ENCODE measurements at regions not wholly inside any gene's neighbourhood (a gene's known extent, or its start where the extent isn't known, plus 50 kb on each side); places are given as distances from the start of the nearest gene placed in this dataset.
"Not testable (repeated sequence)": the region's sequence is repeated elsewhere in the genome, so short reads cannot be mapped to it uniquely, and the experiment has no call there.

DNA sequence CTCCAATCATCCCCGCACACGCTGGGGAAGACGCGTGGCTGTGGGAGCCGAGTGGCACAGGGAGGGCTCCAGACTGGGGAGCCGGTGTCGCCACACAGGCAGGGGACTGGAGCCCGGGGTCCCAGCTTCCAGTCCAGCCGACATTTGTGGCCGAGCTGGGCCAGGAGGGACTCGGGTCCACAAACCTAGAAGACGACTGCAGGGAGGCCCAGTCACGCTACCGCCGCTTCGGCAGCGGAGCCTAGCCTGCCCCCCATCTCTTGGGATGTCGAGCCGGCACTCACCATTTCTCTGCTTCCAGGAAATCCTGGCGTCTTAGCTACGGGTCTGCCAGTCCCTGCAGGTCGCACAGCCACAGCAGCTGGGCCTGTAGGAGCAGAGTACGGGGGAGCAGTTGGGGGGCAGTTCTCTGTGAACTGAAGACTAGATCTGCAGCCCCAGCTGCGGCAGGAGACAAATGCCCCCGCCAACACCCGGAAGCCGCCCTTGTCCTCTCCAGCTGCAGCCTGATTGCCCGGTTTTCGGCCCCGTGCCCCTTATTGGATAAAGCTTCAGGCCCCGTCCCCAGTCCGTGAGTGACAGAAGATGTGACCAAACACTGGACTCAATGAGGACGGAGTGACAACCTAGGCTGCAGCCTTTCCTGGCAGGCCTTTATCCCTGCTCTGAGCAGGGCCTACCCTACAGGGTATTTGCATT, 270.7 kb downstream of the ZNF33B start:
- FAIRE-seq: no peak

- no peak for FAIRE-seq
Measured at GRCh38 chr10:42351745-42352144, 286.6 kb downstream of the ZNF33B start.

DNA sequence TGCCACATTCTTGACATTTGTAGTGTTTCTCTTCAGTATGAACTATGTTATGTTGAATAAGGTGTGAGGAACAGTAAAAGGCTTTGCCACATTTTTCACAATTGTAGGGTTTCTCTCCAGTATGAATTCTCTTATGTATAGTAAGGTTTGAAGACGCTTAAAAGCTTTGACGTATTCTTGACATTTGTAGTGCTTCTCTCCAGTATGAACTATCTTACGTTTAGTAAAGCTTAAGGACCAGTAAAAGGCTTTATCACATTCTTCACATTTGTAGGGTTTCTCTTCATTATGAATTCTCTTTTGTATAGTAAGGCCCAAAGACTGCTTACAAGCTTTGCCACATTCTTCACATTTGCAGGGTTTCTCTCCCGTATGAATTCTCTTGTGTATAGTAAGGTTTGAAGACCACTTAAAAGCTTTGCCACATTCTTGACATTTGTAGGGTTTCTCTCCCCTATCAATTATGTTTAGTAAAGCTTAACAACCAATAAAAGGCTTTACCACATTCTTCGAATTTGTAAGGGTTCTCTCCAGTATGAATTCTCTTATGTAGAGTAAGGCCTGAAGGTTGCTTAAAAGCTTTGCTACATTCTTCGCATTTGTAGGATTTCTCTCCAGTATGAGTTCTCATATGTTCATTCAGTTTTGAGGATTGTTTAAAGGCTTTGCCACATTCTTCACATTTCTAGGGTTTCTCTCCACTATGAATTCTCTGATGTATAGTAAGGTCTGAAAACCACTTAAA, 301.6 kb downstream of the ZNF33B start:
- FAIRE-seq: not testable (repeated sequence)

DNA sequence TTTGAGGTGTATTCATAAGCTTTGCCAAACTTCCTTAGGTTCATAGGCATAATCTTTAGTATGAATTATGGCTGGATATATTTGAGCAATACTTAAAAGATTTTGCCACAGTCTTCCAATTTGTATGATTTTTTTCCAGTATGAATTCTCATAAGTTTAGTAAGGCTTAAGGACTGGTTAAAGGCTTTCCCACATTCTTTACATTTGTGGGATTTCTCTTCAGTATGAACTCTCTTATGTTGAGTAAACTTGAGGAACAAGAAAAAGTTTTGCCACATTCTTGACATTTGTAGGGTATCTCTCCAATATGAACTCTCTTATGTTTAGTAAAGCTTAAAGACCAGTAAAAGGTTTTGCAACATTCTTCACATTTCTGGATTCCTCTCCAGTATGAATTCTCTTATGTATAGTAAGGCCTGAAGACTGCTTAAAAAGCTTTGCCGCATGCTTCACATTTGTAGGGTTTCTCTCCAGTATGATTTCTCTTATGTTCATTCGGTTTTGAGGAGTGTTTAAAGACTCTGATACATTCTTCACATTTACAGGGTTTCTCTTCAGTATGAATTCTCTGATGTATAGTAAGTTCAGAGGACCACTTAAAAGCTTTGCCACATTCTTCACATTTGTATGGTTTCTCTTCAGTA, 302.6 kb downstream of the ZNF33B start:
- FAIRE-seq: not testable (repeated sequence)

DNA sequence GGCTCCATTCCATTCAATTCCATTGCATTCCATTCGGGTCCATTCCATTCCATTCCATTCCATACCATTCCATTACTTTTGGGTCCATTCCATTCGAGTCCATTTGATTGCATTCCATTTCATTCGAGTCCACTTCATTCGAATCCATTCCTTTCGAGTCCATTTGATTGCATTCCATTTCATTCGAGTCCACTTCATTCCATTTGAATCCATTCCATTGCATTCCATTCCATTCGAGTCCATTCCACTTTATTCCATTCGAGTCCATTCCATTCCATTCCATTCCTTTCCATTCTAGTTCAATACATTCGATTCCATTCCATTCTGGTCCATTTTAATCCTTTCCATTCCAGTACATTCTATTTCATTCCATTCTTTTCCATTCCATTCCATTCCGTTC, 334.0 kb downstream of the ZNF33B start:
- no peak for FAIRE-seq

DNA sequence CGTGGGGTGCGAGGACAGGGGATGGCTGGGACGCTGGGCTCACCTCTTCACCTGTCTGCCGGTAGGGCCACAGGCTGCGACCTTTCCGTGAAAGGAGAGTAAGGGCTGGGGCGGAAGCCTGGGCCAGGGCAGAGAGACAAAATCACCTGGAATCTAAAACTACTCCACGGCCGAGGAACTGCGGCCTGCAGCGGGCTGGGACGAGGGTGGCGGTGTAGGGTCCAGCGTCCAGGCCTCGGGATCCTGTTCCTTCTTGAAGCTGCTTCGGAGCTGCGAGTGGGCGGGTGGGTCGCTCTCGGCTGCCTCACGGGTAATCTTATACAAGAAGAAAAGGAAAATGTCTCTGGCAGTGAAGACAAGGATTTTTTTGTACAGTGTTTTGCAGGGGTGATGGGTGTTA, 356.5 kb downstream of the ZNF33B start:
- FAIRE-seq: not testable (repeated sequence)

- not testable (repeated sequence) for FAIRE-seq
Measured at GRCh38 chr10:42269788-42270187, 368.6 kb downstream of the ZNF33B start.

GRCh38 chr10:42263259-42263658, 375.1 kb downstream of the ZNF33B start:
- not testable (repeated sequence) for FAIRE-seq

GRCh38 chr10:42243002-42243401, 395.4 kb downstream of the ZNF33B start:
- not testable (repeated sequence) for FAIRE-seq

DNA sequence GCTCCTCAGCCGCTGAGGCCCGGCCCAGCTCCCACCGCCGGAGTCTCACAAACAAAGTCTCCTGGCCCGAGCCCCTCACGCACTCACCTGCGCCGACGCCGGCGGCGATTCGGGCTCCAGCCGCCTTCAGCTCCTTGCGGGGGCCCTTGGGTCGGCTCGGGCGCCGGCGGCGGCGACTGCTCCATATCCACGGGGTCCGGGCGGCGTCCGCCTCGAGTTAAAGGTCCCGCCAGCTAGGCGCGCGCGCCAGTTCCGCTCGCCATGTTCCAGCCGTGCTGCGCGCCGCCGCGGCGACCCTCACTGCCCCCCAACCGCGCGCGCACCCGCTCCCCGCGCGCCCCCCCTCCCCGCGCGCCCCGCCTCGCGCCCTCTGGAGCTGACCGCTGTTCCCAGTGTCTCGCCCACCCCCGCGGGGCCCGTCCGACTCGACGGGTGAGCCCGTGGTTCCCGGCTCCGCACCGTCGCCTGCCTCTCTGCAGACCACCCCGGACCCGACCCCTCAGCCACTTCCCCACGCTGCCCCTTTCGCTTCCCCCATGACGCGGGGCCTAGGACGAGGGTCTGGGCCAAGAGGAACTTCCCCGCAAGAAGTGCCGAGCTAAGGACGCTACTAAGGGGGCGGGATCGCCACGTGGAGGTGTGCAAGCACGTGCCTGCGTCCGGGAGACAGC, 396.1 kb downstream of the ZNF33B start:
- no peak for FAIRE-seq

DNA sequence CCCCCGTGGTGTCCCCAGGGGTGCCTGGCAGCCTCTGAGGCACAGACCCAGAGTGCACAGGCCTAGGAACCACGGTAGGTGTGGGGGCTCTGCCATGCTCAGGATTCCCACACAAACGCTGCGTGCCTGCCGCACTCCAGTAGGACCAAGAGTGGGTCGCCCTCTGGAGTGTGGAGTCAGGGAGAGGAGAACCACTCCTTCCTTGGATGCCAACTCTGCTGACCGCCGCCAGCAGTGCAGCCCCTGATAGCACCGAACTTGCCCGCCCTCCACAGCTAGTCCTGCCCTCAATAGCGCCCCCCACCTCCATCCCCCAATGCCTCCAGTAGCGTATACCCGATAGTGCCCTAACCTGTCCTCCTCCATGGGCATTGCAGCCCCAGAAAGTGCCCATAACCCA, 402.0 kb downstream of the ZNF33B start:
- FAIRE-seq: not testable (repeated sequence)

DNA sequence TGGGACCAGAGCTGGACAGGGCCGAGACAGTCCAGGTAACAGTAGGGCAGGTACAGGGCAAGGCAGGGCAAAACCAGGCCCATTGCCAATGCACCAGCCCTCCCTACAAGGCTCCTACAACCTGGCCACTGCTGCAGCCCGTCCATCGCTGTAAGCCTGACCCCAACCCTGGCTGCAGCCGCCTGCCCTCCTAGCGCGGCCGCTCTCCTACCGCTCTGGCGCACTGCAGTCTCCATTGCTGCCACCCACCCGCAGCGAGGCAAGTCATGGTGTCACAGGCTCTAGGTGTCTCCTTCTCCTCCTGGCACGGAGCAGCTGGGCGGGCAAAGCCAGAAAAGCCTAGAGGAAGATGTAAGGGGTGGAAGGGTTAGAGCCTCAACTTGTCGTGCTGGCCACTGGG, 402.6 kb downstream of the ZNF33B start:
- not testable (repeated sequence) for FAIRE-seq

- FAIRE-seq: not testable (repeated sequence)
Measured at GRCh38 chr10:42235241-42235640, 403.1 kb downstream of the ZNF33B start.

GRCh38 chr10:42234506-42234905, 403.9 kb downstream of the ZNF33B start:
- FAIRE-seq: not testable (repeated sequence)

DNA sequence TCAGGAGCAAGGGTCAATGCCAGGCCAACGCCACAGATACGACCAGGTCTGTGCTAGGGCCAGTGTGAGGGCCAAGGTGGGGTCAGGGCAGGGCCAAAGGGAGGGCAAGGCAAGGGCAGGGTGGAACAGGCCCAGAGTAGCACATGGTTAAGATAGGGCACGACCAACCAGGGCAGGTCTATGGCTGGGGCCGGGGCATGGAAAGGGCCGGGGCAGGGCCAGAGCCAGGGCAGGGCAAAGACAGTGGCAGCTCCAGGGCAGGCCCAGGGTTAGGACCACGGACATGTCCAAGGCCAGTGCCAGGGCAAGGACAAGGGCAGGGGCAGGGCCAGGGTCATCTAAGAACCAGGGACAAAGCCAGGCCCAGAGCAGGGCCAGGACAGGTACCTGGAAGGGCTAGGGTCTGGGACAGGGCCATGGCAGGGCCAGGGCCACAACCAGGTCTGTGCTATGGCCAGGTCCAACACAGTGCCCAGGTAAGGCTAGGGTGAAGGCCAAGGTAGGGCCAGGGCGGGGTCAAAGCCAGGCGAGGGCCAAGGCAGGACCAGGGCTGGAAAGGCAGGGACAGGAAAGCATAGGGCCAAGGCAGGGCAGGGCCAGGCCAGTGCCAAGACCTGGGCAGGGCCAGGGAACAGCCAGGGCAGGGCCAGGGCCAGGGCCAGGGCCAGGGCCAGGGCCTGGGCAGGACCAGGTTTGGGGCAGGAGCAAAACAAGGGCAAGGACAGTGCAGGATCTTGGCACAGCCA, 404.7 kb downstream of the ZNF33B start:
- FAIRE-seq: not testable (repeated sequence)

GRCh38 chr10:42232955-42233354, 405.4 kb downstream of the ZNF33B start:
- not testable (repeated sequence) for FAIRE-seq

DNA sequence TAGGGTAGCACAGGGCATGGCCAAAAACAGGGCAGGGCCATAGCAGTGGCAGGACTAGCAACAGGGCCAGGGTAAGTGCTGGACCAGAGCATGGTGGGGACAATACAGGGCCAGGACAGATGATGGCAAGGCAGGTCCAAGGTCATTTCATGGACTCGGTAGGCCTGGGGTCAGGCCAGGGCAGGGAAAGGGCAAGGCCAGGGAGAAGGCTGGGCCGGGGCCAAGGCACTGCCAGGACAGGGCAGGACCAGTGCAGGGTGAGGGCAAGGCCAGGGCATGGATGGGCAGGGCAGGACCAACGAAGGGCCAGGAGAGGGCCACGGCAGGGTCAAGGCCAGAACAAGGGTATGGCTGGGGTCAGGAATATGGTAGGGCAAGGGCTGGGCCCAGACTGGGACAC, 407.6 kb downstream of the ZNF33B start:
- not testable (repeated sequence) for FAIRE-seq

GRCh38 chr10:42230115-42230514, 408.3 kb downstream of the ZNF33B start:
- not testable (repeated sequence) for FAIRE-seq

GRCh38 chr10:42227859-42228258, 410.5 kb downstream of the ZNF33B start:
- FAIRE-seq: not testable (repeated sequence)

- not testable (repeated sequence) for FAIRE-seq
Measured at GRCh38 chr10:42193588-42193987, 444.8 kb downstream of the ZNF33B start.

DNA sequence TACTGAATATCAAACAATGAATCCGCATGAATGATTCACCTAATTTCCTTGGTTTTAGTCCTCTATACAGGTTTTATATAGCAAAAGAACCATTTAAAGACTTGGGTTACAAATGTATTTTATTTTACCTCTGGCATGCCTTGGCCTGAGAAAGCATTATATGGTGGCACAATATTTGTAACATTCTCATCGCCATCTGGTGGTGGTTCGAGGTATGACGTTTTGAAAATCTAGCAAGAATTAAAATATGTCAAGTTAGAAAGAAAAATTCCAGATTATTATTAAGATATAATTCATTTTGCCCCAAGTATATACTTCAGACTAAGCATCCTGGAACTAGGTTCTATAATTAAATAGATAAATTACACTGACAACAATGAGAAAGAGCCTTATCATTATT, 445.9 kb downstream of the ZNF33B start:
- FAIRE-seq: not testable (repeated sequence)

DNA sequence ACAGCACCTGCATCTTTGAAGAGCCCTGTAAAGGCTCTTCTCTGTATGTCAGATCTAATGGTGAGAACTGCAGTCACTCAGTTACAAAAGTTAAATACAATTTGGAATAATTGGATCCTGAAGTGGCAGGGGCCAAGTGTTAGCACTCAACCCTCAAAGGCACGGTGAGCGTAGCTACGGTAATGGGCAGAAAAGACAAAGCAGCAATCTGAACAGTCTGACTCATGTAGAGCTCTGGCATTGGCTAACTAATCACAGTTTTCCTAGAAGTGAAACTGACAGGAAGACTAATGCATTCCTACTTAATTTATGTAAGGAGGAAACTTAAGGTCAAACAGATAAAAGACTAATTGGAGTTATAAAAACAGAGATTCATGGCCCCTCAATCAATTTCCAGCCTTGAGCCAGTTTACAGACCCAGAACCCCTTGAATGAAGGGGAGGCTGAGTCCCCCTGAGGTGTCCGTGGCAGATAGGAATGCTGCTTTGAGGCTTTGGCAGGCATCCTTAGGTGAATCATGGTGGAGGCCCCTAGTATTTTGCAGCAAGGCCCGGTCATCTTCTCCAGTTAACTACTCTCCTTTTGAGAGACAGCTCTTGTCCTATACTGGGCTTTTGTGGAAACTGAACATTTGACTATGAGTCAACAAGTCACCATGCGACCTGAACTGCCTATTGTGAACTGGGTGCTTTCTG, 450.7 kb downstream of the ZNF33B start:
- not testable (repeated sequence) for FAIRE-seq

Measured in colon (tissue), 2 donors.